ENCODE measurements at regions not wholly inside any gene's neighbourhood (a gene's known extent, or its start where the extent isn't known, plus 50 kb on each side); places are given as distances from the start of the nearest gene placed in this dataset.

- TF ChIP-seq, protein P1, sequence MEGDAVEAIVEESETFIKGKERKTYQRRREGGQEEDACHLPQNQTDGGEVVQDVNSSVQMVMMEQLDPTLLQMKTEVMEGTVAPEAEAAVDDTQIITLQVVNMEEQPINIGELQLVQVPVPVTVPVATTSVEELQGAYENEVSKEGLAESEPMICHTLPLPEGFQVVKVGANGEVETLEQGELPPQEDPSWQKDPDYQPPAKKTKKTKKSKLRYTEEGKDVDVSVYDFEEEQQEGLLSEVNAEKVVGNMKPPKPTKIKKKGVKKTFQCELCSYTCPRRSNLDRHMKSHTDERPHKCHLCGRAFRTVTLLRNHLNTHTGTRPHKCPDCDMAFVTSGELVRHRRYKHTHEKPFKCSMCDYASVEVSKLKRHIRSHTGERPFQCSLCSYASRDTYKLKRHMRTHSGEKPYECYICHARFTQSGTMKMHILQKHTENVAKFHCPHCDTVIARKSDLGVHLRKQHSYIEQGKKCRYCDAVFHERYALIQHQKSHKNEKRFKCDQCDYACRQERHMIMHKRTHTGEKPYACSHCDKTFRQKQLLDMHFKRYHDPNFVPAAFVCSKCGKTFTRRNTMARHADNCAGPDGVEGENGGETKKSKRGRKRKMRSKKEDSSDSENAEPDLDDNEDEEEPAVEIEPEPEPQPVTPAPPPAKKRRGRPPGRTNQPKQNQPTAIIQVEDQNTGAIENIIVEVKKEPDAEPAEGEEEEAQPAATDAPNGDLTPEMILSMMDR (IDR thresholded peaks at IDR 0.05) = no peak
- TF ChIP-seq POLR2A (IDR thresholded peaks at IDR 0.05) = no peak
Measured at GRCh38 chr4:135508006-135508714, 1306.6 kb upstream of the PABPC4L start.

Measured in prostate gland (tissue), 2 donors.